OCI-LY1 (cell line): ENCODE measurements at regions not wholly inside any gene's neighbourhood (a gene's known extent, or its start where the extent isn't known, plus 50 kb on each side); places are given as distances from the start of the nearest gene placed in this dataset.

ENCODE experiments used
- H2AFZ ChIP-seq: fragments of 200-600 bp; sonication (generic), shearing (Covaris generic); 2 replicates; pipeline ENCODE4 v1.6.0; 2014; ENCODE audit warnings: antibody characterized with exemption, mild to moderate bottlenecking, low read length
- H3F3A ChIP-seq: fragments of 200-600 bp; sonication (generic), shearing (Covaris generic); 2 replicates; pipeline ENCODE4 v1.6.0; 2014; ENCODE audit warnings: mild to moderate bottlenecking, antibody characterized with exemption, low read length, moderate library complexity; ENCODE audit not compliant: insufficient read depth
- H3K27ac ChIP-seq: fragments of 200-600 bp; sonication (generic); 2 replicates; pipeline ENCODE4 v1.5.1; 2014; ENCODE audit warnings: low read length, mixed run types, mild to moderate bottlenecking, low read depth; ENCODE audit not compliant: poor library complexity, severe bottlenecking
- H3K27me3 ChIP-seq: fragments of 200-600 bp; sonication (generic); 2 replicates; pipeline ENCODE4 v1.6.0; 2014; ENCODE audit warnings: antibody characterized with exemption, mild to moderate bottlenecking, low read length, moderate library complexity; ENCODE audit not compliant: insufficient read depth
- H3K36me3 ChIP-seq: fragments of 200-600 bp; sonication (generic); 2 replicates; pipeline ENCODE4 v1.6.1; 2014; ENCODE audit warnings: mild to moderate bottlenecking, antibody characterized with exemption, low read length, moderate library complexity, mixed read lengths; ENCODE audit not compliant: insufficient read depth
- H3K4me1 ChIP-seq: fragments of 200-600 bp; sonication (generic); 2 replicates; pipeline ENCODE4 v1.5.1; 2014; ENCODE audit warnings: mild to moderate bottlenecking, low read length, moderate library complexity; ENCODE audit not compliant: insufficient read depth, severe bottlenecking
- H3K4me2 ChIP-seq: fragments of 200-600 bp; sonication (generic), shearing (Covaris generic); 2 replicates; pipeline ENCODE4 v1.6.1; 2014; ENCODE audit warnings: low read length
- H3K4me3 ChIP-seq: fragments of 200-600 bp; sonication (generic); 2 replicates; pipeline ENCODE4 v1.5.1; 2014; ENCODE audit warnings: low read length, low read depth, mild to moderate bottlenecking, mixed read lengths; ENCODE audit not compliant: poor library complexity, severe bottlenecking
- H3K79me2 ChIP-seq: fragments of 200-600 bp; shearing (Covaris generic); 2 replicates; pipeline ENCODE4 v1.6.1; 2016; ENCODE audit warnings: mixed run types, low read length, mixed read lengths; ENCODE audit not compliant: insufficient read depth
- H3K9ac ChIP-seq: fragments of 200-600 bp; sonication (generic), shearing (Covaris generic); 2 replicates; pipeline ENCODE4 v1.6.1; 2014; ENCODE audit warnings: mild to moderate bottlenecking, low read length, mixed read lengths
- H3K9me2 ChIP-seq: fragments of 200-600 bp; sonication (generic), shearing (Covaris generic); 2 replicates; pipeline ENCODE4 v1.6.1; 2014; ENCODE audit warnings: low read depth, mild to moderate bottlenecking, low read length, mixed read lengths
- H3K9me3 ChIP-seq: fragments of 200-600 bp; shearing (Covaris generic); 2 replicates; pipeline ENCODE4 v1.6.1; 2014; ENCODE audit warnings: low read length, mixed read lengths
- H4K20me1 ChIP-seq: fragments of 200-600 bp; sonication (generic), shearing (Covaris generic); 2 replicates; pipeline ENCODE4 v1.6.0; 2016; ENCODE audit warnings: mild to moderate bottlenecking, low read length; ENCODE audit not compliant: insufficient read depth
- EZH2 ChIP-seq: fragments of 200-600 bp; sonication (generic), shearing (Covaris generic); IDR thresholded peaks from 2 replicates; pipeline ENCODE4 v1.8.0; 2017; ENCODE audit warnings: borderline replicate concordance, mixed run types, mild to moderate bottlenecking, antibody characterized with exemption, low read length, moderate library complexity, mixed read lengths
- TF ChIP-seq, protein P1 (sequence below): fragments of 200-600 bp; sonication (generic), shearing (Covaris generic); IDR thresholded peaks from 2 replicates; pipeline ENCODE4 v1.5.1; 2017; ENCODE audit warnings: mild to moderate bottlenecking, antibody characterized with exemption, low read length, moderate library complexity, mixed read lengths

DNA sequence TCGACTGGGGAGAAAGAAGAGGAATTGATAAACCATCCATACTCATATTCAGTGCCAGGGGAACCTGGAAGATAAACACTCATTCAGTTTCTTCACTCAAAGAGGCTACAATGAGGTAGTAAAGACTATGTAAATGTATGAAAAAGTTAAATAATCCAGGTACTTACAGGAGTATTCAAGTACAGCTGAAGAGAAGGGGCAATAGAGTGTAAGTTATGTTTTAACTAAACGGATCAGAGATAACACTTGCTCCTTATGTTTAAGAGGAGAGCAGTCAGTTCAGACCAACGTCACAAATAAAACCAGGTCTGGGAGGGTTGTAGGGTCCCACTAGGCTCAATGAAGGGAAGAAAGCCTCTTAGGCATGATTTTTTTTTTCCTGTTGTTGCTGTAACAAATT, 358.3 kb upstream of the SMIM21 start:
- Histone ChIP-seq H3K27me3 (no peaks in the 10 kb centered on the region), H3K4me2 (no peak overlapping the region), H3K9me2 (no peaks in the 10 kb centered on the region), H3K4me1 (no peaks in the 10 kb centered on the region), H3K9ac (no peak overlapping the region), H2AFZ (no peak overlapping the region), H4K20me1 (no peaks in the 10 kb centered on the region), H3K36me3 (no peaks in the 10 kb centered on the region), H3K4me3 (no peak overlapping the region), H3K9me3 (no peaks in the 10 kb centered on the region), H3K27ac (no peak overlapping the region), H3F3A (no peaks in the 10 kb centered on the region), H3K79me2 (no peaks in the 10 kb centered on the region)
- TF ChIP-seq EZH2, result no peak
- TF ChIP-seq, protein P1, sequence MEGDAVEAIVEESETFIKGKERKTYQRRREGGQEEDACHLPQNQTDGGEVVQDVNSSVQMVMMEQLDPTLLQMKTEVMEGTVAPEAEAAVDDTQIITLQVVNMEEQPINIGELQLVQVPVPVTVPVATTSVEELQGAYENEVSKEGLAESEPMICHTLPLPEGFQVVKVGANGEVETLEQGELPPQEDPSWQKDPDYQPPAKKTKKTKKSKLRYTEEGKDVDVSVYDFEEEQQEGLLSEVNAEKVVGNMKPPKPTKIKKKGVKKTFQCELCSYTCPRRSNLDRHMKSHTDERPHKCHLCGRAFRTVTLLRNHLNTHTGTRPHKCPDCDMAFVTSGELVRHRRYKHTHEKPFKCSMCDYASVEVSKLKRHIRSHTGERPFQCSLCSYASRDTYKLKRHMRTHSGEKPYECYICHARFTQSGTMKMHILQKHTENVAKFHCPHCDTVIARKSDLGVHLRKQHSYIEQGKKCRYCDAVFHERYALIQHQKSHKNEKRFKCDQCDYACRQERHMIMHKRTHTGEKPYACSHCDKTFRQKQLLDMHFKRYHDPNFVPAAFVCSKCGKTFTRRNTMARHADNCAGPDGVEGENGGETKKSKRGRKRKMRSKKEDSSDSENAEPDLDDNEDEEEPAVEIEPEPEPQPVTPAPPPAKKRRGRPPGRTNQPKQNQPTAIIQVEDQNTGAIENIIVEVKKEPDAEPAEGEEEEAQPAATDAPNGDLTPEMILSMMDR, result no peak

DNA sequence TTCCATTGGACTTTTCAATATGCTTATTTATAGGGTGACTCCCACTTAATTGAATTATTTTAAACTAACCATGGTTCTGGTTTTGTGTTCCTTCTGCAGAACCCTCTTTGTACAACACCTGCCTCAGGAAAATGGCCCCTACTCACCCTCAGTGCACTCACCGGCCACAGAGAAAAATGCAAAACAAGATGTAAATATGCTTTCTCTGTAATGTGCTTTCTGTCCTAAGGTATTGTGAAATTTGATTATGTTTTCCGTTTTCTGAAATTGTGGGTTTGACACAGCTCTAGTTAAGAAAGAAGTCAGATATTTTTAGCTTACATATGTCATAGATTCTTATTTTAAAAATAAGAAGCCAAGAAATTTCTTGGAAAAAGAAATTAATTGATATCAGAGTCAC, 357.7 kb upstream of the SMIM21 start:
- Histone ChIP-seq H3K79me2 (no peaks in the 10 kb centered on the region), H3K9me3 (no peaks in the 10 kb centered on the region), H3K9me2 (no peaks in the 10 kb centered on the region), H3K4me1 (no peaks in the 10 kb centered on the region), H3K4me3 (no peak overlapping the region), H3K4me2 (no peak overlapping the region), H3K27ac (no peak overlapping the region), H2AFZ (no peak overlapping the region), H3K36me3 (no peaks in the 10 kb centered on the region), H3F3A (no peaks in the 10 kb centered on the region), H3K9ac (no peak overlapping the region), H3K27me3 (no peaks in the 10 kb centered on the region), H4K20me1 (no peaks in the 10 kb centered on the region)
- TF ChIP-seq EZH2, result no peak

DNA sequence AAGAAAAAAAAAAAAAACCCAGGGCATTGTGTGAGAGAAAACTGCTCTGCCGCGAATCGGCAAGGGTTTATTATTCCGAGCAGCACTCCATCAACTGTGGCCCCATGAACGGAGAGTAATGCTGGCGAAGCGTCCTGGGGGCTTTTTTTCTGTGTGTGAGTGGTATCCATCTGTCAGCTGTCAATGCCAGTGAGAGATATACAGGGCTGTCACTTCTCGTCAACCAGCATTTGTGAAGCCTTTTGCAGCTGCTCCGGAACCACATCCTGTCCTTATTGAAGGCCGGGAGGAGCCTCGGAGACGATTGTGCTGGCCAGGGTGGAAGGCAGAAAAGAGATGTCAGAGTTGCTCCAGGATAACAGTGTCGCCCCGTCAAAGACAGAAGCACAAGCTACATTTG, 356.9 kb upstream of the SMIM21 start:
- no peak overlapping the region for H3K4me3 ChIP-seq
- TF ChIP-seq, protein P1, result no peak
- no peak for TF ChIP-seq EZH2
- H3F3A ChIP-seq, result no peaks in the 10 kb centered on the region
- H4K20me1 ChIP-seq, result no peaks in the 10 kb centered on the region
- no peaks in the 10 kb centered on the region for H3K27me3 ChIP-seq
- H3K9me3 ChIP-seq, result no peaks in the 10 kb centered on the region
- no peaks in the 10 kb centered on the region for H3K4me1 ChIP-seq
- no peak overlapping the region for H3K9ac ChIP-seq
- no peaks in the 10 kb centered on the region for H3K9me2 ChIP-seq
- H2AFZ ChIP-seq, result no peak overlapping the region
- no peaks in the 10 kb centered on the region for H3K36me3 ChIP-seq
- no peak overlapping the region for H3K27ac ChIP-seq
- H3K79me2 ChIP-seq, result no peaks in the 10 kb centered on the region
- no peak overlapping the region for H3K4me2 ChIP-seq

DNA sequence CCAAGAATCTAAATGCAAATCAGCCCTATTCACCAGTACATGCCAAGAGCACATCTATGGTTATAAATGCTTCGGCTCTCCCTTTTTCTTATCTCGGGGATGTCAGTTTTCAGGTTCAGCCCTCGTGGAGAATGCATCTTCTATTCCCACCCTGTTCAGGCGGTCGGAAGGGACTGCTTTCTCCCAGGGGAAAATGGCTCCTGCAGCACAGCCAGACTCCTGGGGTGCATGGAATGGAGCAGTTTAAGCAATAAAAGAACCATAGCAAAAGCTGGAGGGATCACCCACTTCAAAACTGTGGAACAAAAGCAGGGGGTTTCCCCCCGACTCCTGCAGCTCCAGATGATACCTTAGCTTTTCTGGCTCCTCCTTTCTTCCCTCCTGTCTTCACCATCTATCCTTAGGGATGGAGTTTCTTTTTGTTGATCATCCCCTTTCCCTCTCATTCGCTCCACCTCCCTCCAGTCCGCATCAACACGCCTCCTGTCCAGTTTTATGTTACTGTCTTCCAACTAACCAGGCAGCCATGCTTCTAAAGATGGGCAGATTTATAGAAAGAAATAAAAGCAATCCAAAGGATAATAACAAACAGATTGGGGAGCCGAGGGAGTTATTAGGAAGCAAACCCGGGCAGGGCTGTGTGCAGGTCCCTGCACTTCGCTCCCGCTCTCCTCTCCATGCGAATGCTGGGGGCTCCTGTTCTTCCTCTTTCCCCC, 356.2 kb upstream of the SMIM21 start:
- H2AFZ ChIP-seq, result no peak overlapping the region
- no peaks in the 10 kb centered on the region for H3F3A ChIP-seq
- no peaks in the 10 kb centered on the region for H3K9me2 ChIP-seq
- H3K4me3 ChIP-seq, result no peak overlapping the region
- no peak overlapping the region for H3K27ac ChIP-seq
- TF ChIP-seq, protein P1, result no peak
- TF ChIP-seq EZH2, result no peak
- no peaks in the 10 kb centered on the region for H3K36me3 ChIP-seq
- H3K79me2 ChIP-seq, result no peaks in the 10 kb centered on the region
- H3K27me3 ChIP-seq, result no peaks in the 10 kb centered on the region
- no peaks in the 10 kb centered on the region for H4K20me1 ChIP-seq
- no peaks in the 10 kb centered on the region for H3K9me3 ChIP-seq
- no peak overlapping the region for H3K9ac ChIP-seq
- H3K4me2 ChIP-seq, result no peak overlapping the region
- H3K4me1 ChIP-seq, result no peaks in the 10 kb centered on the region
